NT2/D1 (cell line): ENCODE measurements at regions not wholly inside any gene's neighbourhood (a gene's known extent, or its start where the extent isn't known, plus 50 kb on each side); places are given as distances from the start of the nearest gene placed in this dataset.

ENCODE experiments used
- DNase-seq: peaks from one replicate; pipeline ENCODE4 v3.0.0-alpha.2; 2011; ENCODE audit warnings: low read depth, low spot score
- H3K27me3 ChIP-seq: 2 replicates; pipeline ENCODE4 v1.6.0; 2011; ENCODE audit warnings: mild to moderate bottlenecking; ENCODE audit not compliant: insufficient read length, insufficient read depth
- H3K36me3 ChIP-seq: 2 replicates; pipeline ENCODE4 v1.6.1; 2011; ENCODE audit warnings: mild to moderate bottlenecking, low read length, mixed read lengths; ENCODE audit not compliant: insufficient read depth, insufficient read length
- H3K4me1 ChIP-seq: 2 replicates; pipeline ENCODE4 v1.5.1; 2011; ENCODE audit not compliant: insufficient read depth, insufficient read length
- H3K4me3 ChIP-seq: 2 replicates; pipeline ENCODE4 v1.5.1; 2011; ENCODE audit warnings: low read depth; ENCODE audit not compliant: insufficient read length
- H3K9ac ChIP-seq: 2 replicates; pipeline ENCODE4 v1.6.0; 2011; ENCODE audit warnings: low read depth; ENCODE audit not compliant: insufficient read length
- H3K9me3 ChIP-seq: 2 replicates; pipeline ENCODE4 v1.5.1; 2011; ENCODE audit warnings: mild to moderate bottlenecking, low read length; ENCODE audit not compliant: insufficient read depth
- SUZ12 ChIP-seq: IDR thresholded peaks from 2 replicates; pipeline ENCODE4 v1.6.1; 2011; ENCODE audit not compliant: insufficient read length, insufficient read depth; ENCODE audit errors: extremely low read depth
- YY1 ChIP-seq: IDR thresholded peaks from 2 replicates; pipeline ENCODE4 v1.6.1; 2011; ENCODE audit not compliant: insufficient read length, insufficient read depth
- ZNF274 ChIP-seq: IDR thresholded peaks from 2 replicates; pipeline ENCODE4 v1.6.1; 2011; ENCODE audit warnings: mild to moderate bottlenecking, low read depth, low read length

- Histone ChIP-seq H3K4me3 (no peak overlapping the region), H3K4me1 (no peaks in the 10 kb centered on the region), H3K9ac (no peak overlapping the region), H3K36me3 (no peaks in the 10 kb centered on the region), H3K9me3 (no peaks in the 10 kb centered on the region), H3K27me3 (no peaks in the 10 kb centered on the region)
- DNase-seq = no peak
- TF ChIP-seq ZNF274 (no peak), YY1 (no peak), SUZ12 (no peak)
Measured at GRCh38 chr5:163385271-163385670, 52.1 kb upstream of the CCNG1 start.

GRCh38 chr5:163385824-163386223 lies 51.6 kb upstream of the CCNG1 start:
- no peak overlapping the region for H3K4me3 ChIP-seq
- TF ChIP-seq SUZ12 (no peak), ZNF274 (no peak), YY1 (no peak)
- H3K36me3 ChIP-seq = no peaks in the 10 kb centered on the region
- no peaks in the 10 kb centered on the region for H3K9me3 ChIP-seq
- H3K4me1 ChIP-seq = no peaks in the 10 kb centered on the region
- no peak overlapping the region for H3K9ac ChIP-seq
- H3K27me3 ChIP-seq = no peaks in the 10 kb centered on the region
- no peak for DNase-seq

- no peak overlapping the region for H3K4me3 ChIP-seq
- no peaks in the 10 kb centered on the region for H3K9me3 ChIP-seq
- no peaks in the 10 kb centered on the region for H3K36me3 ChIP-seq
- no peaks in the 10 kb centered on the region for H3K4me1 ChIP-seq
- no peak for DNase-seq
- no peak overlapping the region for H3K9ac ChIP-seq
- H3K27me3 ChIP-seq = no peaks in the 10 kb centered on the region
- TF ChIP-seq SUZ12 (no peak), YY1 (no peak), ZNF274 (no peak)
Measured at GRCh38 chr5:163386352-163386751, 51.0 kb upstream of the CCNG1 start.

- no peak overlapping the region for H3K9ac ChIP-seq
- no peaks in the 10 kb centered on the region for H3K4me1 ChIP-seq
- H3K36me3 ChIP-seq = no peaks in the 10 kb centered on the region
- no peak for DNase-seq
- no peaks in the 10 kb centered on the region for H3K9me3 ChIP-seq
- no peaks in the 10 kb centered on the region for H3K27me3 ChIP-seq
- TF ChIP-seq SUZ12 = no peak
- TF ChIP-seq YY1 = no peak
- no peak for TF ChIP-seq ZNF274
- no peak overlapping the region for H3K4me3 ChIP-seq
Measured at GRCh38 chr5:163387589-163388343, 49.6 kb upstream of the CCNG1 start.
